Panc1 (cell line): ENCODE measurements at regions not wholly inside any gene's neighbourhood (a gene's known extent, or its start where the extent isn't known, plus 50 kb on each side); places are given as distances from the start of the nearest gene placed in this dataset.

Experiments
- CTCF ChIP-seq: fragments of 450-650 bp; IDR thresholded peaks from 2 replicates; pipeline ENCODE4 v1.5.1; 2017; ENCODE audit warnings: mild to moderate bottlenecking
- POLR2AphosphoS5 ChIP-seq: IDR thresholded peaks from 2 replicates; pipeline ENCODE4 v1.6.1; 2012; ENCODE audit warnings: mild to moderate bottlenecking, low read depth, low read length, moderate library complexity
- SIN3A ChIP-seq: IDR thresholded peaks from 2 replicates; pipeline ENCODE4 v1.6.1; 2012; ENCODE audit warnings: low read depth, mild to moderate bottlenecking, low read length, moderate library complexity, borderline replicate concordance; ENCODE audit not compliant: insufficient read depth
- TCF7L2 ChIP-seq: IDR thresholded peaks from 2 replicates; pipeline ENCODE4 v1.6.1; 2011; ENCODE audit warnings: mild to moderate bottlenecking, low read depth, low read length, inconsistent platforms

GRCh38 chr4:3702561-3703221 lies 63.5 kb upstream of the ADRA2C start:
- TF ChIP-seq CTCF (no peak), POLR2AphosphoS5 (no peak), TCF7L2 (no peak), SIN3A (no peak)
